22Rv1 (cell line): ENCODE measurements at regions not wholly inside any gene's neighbourhood (a gene's known extent, or its start where the extent isn't known, plus 50 kb on each side); places are given as distances from the start of the nearest gene placed in this dataset.

Experiments
- H3K27ac ChIP-seq: fragments of 450-650 bp; 2 replicates; pipeline ENCODE4 v1.5.1; 2017
- ZFX ChIP-seq: fragments of 450-650 bp; IDR thresholded peaks from 2 replicates; pipeline ENCODE4 v1.6.1; 2017; ENCODE audit warnings: antibody characterized with exemption, borderline replicate concordance
- TF ChIP-seq, protein P1 (sequence below): fragments of 450-650 bp; IDR thresholded peaks from 2 replicates; pipeline ENCODE4 v1.5.1; 2017; ENCODE audit warnings: mild to moderate bottlenecking

GRCh38 chr13:40404967-40405716, 261.3 kb downstream of the FOXO1 start:
- TF ChIP-seq ZFX = no peak
- TF ChIP-seq, protein P1, sequence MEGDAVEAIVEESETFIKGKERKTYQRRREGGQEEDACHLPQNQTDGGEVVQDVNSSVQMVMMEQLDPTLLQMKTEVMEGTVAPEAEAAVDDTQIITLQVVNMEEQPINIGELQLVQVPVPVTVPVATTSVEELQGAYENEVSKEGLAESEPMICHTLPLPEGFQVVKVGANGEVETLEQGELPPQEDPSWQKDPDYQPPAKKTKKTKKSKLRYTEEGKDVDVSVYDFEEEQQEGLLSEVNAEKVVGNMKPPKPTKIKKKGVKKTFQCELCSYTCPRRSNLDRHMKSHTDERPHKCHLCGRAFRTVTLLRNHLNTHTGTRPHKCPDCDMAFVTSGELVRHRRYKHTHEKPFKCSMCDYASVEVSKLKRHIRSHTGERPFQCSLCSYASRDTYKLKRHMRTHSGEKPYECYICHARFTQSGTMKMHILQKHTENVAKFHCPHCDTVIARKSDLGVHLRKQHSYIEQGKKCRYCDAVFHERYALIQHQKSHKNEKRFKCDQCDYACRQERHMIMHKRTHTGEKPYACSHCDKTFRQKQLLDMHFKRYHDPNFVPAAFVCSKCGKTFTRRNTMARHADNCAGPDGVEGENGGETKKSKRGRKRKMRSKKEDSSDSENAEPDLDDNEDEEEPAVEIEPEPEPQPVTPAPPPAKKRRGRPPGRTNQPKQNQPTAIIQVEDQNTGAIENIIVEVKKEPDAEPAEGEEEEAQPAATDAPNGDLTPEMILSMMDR = no peak
- H3K27ac ChIP-seq = no peak overlapping the region

DNA sequence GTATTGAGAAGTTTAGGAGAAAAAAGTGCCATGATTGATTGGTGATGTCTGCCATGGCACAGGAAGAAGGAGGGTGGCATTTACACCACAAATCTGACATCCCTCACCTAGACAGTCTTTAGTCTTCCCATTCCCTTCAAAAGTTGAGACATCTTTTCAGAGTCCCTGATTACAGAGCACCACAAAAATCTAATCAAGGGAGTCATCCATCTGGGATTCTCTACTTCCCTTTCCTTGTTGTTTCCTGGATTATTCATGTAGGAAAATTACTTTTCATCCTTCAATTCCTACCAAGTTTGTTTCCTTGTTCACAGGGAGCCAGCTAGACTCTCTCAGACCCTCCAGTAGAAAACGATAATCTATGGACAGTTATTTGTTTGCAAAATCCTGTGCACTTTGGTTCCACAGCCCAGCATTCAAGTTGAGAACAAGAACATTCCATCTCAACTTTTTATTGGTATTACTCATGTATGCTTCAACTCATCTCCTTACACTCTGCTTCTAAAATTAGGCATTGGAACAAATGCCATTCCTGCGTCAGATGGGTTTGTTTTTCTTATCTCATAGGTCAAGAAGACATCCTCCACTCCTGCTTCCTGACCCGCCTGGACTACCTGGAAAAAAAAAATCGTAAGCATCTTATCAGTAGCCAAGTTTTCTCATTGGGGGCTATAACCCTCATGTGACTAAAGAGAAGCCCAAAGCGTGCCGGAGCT, 259.9 kb downstream of the FOXO1 start:
- TF ChIP-seq, protein P1 = no peak
- TF ChIP-seq ZFX = no peak

GRCh38 chr13:40407567-40407966, 258.9 kb downstream of the FOXO1 start:
- TF ChIP-seq, protein P1 = no peak
- TF ChIP-seq ZFX = no peak
- no peak overlapping the region for H3K27ac ChIP-seq

More for the DNA sequence above, 259.9 kb downstream of the FOXO1 start:
- H3K27ac ChIP-seq = no peak overlapping the region

- TF ChIP-seq, protein P1 = no peak
- TF ChIP-seq ZFX = no peak
- H3K27ac ChIP-seq = no peak overlapping the region
Measured at GRCh38 chr13:40408602-40409001, 257.8 kb downstream of the FOXO1 start.

DNA sequence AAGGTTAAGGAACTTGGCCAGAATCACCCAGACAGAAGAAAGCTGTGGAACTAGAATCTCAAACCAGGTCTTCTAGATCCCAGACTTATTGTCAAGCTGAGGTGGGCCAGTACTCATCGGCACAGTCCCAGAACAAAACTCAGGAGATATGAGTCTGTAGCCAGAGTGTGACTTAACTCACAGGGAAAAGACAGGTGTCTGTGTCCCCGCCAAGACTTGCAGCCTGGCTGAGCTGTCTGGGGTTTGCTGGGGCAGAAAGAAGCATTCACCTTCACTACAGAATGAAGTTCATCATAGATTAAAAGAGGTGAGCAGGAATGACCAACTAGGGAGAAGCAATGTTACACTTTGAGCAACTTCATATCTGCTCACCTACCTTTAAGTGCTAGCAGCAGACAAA, 257.2 kb downstream of the FOXO1 start:
- no peak overlapping the region for H3K27ac ChIP-seq
- TF ChIP-seq, protein P1 = no peak
- no peak for TF ChIP-seq ZFX

GRCh38 chr13:40410315-40410714, 256.1 kb downstream of the FOXO1 start:
- TF ChIP-seq, protein P1 = no peak
- no peak for TF ChIP-seq ZFX

More at GRCh38 chr13:40410315-40410714, 256.1 kb downstream of the FOXO1 start:
- H3K27ac ChIP-seq = no peak overlapping the region
